ENCODE measurements at regions not wholly inside any gene's neighbourhood (a gene's known extent, or its start where the extent isn't known, plus 50 kb on each side); places are given as distances from the start of the nearest gene placed in this dataset.
A peak's percentile ranks its signal among the peaks of the same experiment; 100 is the strongest.

DNA sequence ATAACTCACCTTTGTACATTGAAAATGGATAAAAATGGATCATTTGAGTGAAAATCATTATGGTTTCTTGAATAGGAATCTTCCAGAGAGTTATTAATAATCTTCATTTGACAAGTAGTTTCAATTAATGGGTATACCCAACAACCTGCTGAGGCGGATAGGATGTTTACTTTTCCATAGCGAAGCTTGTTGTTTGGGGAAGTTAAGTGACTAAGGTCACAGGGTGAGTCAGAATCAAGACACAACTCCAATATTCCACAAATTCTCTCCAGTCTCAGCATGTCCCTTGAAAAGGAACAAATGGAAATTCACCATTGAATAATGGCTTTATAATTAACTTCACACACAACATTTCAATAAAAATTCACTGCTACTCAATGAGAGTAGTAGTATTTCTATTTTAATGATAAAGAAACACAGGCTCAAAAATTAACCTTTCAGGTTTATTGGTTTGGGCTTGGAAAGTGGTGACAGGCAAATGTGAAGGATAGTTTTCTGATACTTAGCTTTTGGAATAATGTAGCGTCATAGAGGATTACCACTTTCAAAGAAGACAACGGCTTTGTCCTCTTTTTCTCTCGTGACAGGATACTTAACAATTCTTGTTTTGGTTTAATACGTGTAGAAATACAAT, 211.3 kb downstream of the GPD2 start:
- DNase-seq (ENCODE audit: low spot score) = no peak

DNA sequence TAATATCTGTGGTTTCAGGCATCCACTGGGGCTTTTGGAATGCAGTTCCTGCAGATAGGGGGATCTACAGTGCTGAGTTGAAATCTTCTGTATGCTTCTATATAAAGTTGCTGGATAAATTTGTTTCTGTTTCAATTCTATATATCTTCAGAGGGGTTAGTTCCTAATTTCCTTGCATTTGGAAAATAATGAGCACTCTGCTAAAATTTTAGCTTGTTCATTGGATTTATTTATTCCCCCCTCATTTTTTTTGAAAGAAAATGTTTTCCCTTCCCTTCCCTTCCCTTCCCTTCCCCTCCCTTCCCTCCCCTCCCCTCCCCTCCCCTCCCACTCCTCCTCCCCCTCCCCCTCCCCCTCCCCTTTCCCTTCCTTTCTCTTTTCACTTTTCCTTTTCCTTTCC, 212.3 kb downstream of the GPD2 start:
- no peak for DNase-seq (ENCODE audit: low spot score)

DNA sequence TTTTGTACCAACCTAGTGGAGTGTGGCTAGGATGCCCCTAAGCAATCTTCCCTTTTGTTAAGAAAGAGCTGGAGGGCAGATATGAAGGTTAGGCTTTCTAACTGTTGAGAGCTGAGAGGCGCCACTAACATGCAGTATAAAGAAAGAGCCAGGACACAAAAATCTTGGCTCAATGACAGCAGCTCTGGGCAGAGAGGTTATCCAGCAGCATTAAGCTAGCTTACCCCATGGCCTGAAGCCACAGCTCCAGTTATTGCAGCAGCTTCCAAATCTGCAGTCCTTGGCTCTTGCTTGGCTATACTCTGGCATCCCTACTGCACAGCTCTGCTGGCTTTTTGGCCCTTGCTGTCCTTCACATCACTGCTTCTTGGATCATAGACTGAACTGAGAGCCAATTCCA, 213.4 kb downstream of the GPD2 start:
- DNase-seq (ENCODE audit: low spot score) = no peak

DNA sequence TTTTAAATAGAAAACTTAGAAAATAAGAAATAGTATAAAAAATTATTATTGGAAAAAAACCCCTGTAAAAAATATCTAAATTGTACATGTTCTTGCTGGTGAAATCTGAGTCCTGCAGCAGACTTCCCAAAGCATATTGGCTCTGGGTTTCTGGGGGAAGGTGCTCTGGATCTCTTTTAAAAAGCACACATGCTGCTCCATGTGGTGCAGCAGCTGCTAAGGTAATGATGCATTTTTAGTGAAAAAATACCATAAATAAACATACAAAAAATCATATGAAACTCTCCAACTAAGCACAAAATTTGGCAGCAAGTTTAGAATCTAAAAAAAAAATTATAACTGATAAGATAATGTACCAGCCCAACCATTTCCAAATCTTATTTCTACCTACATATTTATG, 216.5 kb downstream of the GPD2 start:
- DNase-seq (ENCODE audit: low spot score) = peak; percentile 45

DNA sequence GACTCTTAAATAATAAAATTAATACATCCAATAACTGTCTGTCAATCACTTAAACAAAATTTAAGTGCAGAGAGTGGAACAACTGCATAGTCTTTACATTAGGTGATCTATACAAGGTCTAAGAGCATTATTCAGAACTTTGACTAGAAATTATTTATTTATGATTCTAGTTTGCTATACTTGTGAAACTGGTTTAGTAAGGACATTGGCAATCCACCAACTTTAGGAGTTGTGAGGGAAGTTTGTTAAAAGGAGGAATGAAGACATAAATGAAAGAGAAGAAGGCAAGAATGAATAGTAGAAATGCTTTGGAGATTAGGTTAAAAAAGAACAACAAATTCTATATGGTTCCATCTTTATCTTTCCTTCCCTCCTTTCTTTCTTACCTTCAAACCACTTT, 217.5 kb downstream of the GPD2 start:
- no peak for DNase-seq (ENCODE audit: low spot score)

DNA sequence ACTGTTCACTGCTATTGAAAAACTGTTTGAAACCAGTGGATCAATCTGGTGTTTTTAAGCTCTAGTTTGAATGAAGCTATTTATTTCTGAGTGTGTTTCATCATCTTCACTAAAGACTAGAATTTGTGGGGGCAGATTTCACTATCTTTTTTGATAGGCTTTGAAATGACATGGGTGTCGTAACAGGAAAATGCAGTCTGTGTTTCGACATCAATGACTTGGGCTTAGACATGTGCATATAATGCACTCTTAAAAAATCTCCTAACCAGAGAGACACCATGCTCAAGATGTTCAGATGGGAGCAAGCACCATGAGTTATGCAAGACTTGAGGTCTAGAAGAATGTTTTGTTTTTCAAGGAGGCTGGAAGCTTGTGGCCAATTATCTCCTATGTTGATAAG, 221.6 kb downstream of the GPD2 start:
- DNase-seq (ENCODE audit: low spot score) = peak; percentile 21

DNA sequence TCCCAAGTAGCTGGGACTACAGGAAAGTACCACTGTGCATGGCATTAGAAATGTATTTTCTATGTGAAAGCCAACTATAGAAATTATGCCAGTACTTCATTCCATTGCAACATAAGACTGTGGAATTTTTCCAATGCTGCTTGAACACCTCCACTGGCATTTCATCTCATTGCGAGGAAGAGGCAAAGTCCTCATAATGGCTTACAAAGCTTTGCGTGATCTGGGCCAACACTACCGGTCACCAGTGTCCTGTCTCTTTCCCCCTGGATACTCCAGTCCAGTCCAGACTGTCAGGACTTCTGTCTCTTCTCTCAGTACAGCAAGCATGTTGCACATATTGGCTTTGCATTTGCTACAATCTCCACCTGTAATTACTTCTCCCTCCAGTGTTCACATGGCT, 223.5 kb downstream of the GPD2 start:
- DNase-seq (ENCODE audit: low spot score) = no peak

DNA sequence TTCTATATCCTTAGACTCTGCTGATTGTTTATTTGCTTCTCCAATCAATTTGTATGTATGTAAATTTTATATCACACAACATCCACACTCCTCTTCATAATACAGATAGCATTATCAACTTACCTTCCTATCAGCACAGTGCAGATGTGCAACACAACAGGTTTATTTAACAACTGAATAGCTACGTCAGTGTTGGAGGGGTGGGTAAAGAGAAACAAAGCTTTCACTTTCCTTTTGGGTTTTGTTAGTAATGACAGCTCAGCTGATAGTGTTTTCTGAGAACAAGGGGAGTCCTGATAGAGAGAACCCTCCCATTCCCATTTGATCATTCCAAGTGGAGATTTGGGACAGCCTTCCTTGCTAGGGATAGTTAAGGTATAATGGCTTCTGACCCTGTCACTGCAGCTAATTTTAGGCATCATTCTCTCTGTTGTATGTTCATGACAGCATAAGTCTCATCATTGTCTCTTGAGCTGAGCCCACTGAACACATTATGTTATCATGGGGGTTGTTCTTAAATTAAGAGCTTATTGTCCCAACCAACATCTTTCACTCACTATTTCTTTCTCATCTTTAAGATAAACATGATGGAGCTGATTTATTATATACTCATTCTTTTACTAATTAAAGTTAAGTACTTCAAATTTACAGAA, 227.7 kb downstream of the GPD2 start:
- DNase-seq (ENCODE audit: low spot score) = no peak

DNA sequence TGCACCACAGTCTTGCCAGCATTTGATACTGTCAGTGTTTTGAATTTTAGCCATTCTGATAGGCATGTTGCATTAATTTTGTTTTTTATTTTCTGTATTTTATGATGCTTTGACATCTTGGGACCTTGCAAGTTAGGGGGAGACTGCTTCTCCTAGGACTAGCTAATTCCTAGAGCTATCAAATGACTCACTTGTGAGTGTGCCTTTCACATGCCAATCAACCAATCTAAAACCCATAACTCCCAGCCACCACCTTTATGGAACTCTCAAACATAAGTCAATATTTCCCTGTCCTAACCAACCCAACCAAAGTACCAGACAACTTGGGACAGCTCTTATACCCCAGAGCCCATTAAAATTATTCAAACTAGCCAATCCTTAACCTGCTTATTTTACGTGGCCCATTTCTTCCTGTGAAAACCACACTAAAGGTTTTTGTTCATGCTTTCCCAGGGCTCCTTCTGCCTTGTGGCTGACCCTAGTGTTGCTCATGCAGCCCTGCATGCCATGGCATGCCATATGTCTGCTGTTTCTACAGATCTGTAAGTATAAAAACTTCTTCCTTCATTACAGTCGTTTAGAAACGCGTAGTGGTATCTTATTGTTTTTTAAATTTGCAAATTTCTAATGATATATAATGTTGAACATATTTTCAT, 230.1 kb downstream of the GPD2 start:
- DNase-seq (ENCODE audit: low spot score) = no peak

DNA sequence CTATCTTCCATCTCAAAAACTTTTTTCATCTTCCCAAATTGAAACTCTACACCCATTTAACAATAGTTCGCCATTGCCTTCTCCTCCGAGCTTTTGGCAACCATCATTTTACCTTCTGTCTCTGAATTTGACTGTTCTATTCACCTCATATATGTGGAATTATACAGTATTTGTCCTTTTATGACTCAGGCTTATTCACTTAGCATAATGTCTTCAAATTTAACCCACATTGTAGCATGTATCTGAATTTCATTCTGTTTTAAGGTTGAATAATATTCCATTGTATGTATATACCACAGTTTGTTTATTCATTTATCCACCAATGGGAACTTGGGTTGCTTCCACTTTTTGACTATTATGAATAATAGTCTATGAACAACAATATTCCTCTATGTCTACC, 233.9 kb downstream of the GPD2 start:
- no peak for DNase-seq (ENCODE audit: low spot score)

DNA sequence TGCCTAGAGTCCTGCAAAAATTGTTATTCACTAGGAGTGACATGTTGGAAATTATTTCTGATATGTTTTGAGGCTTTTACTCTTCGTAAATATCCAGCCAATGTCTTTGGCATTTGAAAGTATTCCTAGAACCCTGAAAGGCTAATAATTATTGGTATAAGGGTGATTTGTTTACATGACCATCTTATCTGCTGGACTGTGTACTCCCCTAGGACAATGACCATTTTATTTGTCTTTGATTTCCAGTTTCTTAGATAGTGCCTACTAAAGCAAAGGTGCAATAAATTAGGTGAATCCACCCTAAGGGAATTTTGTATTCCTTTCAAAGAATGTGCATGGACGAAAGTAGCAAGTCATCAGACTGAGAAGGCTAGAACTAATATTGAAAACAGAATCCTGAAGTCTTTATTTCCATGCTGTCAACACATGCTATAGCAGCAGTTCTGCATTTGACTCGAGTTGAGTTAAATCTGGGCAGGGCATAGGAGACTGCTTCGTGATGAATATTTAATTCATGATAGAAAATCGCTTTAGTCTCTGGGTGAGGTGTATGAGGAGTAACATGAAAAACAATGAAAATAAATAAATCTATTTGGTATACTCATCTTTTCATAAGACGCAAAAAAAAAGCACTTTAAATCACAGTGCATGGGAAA, 235.7 kb downstream of the GPD2 start:
- no peak for DNase-seq (ENCODE audit: low spot score)

DNA sequence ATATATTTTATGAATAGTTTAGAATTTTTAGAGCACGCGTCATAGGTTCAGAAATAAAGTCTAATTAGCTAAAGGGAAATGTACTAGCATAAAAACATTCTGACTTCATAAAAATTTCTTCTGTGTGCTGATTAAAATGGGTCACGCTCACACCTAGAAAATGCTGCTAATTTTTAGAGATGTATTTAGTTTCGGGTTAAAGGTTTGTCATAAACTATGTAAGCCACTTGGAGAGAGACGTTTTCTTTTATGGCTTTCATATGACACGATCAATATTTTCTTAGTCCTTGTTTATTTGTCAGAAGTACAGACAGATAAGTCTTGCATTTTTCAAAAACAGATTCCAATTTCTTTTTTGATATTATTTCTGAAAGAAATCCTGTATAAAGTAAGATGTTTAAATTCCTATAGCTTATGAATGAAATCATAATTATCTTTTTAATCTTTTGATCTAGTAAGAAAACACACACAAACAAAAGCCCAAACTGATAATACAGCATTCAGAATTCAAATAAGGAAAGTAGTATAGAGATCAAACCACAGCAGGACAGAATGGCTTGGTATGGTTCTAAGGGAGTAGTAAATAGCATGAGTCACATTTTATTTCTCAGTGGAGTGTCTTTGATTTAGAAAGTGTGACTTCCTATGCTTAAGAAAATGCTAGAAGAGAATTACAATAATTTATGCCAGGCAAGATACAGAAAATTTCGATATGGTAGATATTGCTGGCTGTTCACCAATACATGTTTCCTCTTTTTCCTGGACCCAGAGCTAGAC, 236.6 kb downstream of the GPD2 start:
- DNase-seq (ENCODE audit: low spot score) = no peak

DNA sequence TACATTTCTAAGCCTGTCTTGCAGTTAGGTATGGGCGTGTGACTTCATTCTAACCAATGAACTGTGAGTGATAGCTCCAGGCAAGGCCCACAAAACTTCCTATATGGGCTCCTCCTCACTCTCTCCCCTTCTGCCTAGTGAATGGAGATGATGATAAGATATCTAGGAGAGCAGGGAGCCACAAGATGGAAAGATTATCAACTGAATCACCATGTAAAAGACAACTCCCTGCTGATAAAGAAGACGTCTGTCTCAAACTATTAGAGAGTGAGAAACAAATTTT, 237.1 kb downstream of the GPD2 start:
- DNase-seq (ENCODE audit: low spot score) = no peak

DNA sequence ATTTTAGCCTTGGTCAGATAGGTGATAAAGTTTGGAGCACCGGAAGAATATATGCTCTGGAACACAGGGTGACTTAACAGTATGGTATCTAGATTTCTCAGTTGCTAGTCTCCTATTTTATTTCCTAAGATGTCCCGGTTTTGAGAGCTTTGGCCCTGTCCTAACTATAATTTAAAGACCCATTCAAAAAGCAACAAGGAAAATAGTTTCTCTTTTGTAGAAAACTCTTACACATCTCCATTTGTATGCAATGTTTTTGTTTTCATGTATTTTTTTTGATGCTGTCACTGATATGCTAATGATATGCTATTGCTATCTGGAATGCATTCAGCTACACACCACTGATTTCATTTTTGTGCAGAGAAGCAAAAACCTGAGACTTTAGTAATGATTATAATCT, 237.8 kb downstream of the GPD2 start:
- no peak for DNase-seq (ENCODE audit: low spot score)

DNA sequence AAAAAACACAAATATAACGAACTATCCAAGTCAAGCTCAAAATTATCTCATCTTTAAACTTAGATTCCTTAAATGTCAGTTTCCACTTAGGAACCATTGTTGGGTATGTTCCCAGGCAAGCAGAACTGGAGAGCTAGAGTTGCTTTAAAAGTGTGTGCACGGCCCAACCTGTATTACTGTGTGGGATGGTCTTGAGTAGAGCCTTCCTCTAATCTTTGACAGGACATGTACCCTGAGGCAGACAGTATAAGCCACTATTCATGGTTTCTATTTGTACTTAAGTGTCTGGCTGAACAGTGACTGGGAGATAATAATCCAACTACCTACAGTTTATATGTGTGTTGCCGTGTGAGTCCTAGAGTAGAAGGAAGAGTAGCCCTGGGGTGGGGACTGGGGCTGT, 239.7 kb downstream of the GPD2 start:
- no peak for DNase-seq (ENCODE audit: low spot score)

DNA sequence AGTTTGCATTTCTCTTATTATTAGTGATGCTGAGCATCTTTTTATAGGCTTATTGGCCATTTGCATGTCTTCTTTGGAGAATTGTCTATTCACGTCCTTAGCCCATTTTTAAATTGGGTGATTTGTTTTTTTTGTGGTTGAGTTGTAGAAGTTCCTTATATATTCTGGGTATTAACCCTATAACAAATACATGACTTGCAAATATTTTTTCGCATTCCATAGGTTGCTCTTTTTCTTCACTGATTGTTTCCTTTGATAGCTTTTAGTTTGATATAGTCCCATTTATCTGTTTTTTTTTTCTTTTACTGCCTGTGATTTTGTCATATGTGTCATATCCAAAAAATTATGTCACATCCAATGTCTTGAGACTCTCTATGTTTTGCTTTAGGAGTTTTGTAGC, 243.6 kb downstream of the GPD2 start:
- DNase-seq (ENCODE audit: low spot score) = no peak

DNA sequence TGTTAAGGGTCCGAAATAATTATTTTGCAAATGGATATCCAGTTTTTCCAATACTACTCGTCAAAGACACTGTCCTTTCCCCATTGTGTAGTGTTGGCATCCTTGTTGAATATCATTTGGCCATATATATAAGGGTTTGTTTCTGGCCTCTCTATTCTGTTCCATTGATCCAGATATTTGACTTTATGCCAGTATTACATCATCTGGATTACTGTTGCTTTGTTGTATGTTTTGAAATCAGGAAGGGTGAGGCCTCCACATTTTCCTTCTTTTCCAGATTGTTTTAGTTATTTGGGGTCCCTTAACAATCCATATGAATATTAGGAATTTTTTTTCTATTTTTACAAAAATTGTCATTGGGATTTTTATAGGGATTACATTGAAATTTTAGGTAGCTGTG, 244.1 kb downstream of the GPD2 start:
- no peak for DNase-seq (ENCODE audit: low spot score)

DNA sequence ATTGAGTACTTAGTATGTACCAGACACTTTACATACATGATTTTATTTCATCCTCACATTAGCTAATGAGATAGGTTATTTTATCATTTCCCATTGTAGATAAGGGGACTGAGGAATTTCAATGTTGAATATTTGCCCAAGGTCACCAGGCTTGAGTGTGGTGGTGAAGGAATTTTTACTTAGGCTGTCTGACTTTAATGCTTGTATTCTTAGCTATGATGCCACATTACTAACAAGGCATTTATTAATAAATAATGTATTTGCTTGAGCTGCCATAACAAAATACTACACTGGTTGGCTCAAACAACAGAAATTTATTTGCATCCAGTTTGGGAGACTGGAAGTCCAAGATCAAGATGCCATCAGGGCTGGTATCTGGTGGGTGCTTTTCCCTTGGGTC, 250.9 kb downstream of the GPD2 start:
- DNase-seq (ENCODE audit: low spot score) = no peak

DNA sequence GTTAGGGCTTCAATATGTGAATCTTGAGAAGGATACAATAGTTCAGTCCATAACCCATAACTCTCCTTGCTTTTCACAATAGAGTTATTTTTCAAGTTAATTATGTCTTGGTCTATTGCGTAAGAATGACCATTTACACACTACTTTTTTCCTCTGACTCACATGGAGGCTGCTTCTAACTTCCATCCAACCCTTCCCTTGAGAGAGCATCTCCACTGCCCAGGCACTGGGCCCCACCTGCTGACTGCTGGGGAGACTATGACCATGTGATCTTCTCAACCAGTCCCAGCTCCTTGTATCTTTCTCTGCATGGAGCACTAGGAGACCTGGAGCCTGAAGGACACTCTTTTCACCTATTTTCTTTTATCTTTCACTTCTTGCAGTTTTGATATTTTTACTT, 251.5 kb downstream of the GPD2 start:
- DNase-seq (ENCODE audit: low spot score) = no peak

DNA sequence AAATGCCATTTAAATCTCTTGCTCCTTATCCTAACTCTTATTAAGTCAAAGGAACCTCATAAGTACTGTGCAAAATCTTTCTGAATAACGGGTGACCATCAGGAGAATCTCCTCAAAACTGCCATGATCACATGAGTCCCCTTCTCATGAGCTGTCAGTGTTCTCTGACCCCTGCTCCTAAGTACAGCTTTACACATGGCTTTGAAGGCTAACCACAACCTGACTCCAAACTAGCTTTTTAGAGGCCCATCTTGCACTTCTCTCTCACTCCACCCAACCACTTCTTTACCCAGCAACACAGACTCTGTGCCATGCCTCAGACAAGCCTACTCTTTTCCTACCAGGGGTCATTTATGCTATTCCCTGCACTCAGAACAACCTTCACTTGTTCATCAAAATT, 253.8 kb downstream of the GPD2 start:
- no peak for DNase-seq (ENCODE audit: low spot score)

DNA sequence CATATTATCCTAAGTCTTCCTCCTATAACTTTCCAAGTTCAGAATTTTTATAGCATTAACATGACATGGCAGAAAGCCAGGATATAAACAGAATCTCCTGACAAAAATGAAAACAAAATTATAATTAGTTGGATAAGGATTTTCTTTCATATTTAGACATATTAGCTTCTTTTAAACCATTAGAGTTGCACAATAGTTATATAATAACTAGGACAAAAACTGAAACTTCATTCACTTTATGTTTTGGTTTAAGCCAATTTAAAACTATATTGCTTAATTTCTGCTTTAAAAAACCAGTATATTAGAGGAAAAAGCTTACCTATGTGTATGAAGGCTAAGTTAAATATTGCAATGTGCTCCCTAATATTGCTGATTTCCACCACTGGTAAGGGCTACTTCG, 254.8 kb downstream of the GPD2 start:
- no peak for DNase-seq (ENCODE audit: low spot score)

DNA sequence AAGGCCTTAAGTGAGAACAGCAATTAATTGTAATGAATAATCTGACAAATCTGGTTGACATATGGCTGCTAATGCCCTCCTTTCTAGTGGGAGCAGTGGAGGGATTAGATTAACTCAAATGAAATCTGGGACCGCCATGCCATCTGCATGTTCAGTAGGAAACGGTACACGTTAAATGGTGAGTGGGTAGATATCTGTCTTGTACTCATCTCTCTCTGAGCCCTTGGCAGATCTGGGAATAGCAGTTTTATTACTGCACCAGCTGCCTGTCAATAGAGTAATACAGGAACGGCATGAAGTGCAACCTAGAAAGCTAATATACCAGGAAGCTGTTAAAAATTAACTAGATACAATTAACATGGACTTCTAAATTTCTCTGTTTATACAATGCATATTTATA, 258.8 kb downstream of the GPD2 start:
- DNase-seq (ENCODE audit: low spot score) = peak; percentile 65

DNA sequence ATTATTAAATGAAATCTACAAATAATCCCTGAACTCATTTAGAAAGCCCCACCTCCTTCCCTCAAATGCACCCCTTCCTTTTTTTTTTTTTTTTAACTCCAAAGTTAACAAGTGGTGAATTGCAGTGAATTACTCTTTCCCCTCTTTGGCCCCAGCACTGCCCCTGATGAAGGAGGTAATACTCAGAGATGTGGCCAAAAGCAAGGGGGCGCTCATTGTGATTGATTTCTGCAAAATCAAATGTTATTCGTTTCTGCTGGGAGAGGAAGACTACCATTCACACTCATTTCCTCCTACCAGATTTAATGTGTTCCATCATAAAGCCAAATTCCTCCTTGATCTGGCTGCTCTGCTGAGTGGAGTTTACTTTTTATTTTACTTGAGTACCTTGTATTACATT, 259.4 kb downstream of the GPD2 start:
- no peak for DNase-seq (ENCODE audit: low spot score)
